Heart left ventricle (tissue), 16 donors: ENCODE measurements at regions not wholly inside any gene's neighbourhood (a gene's known extent, or its start where the extent isn't known, plus 50 kb on each side); places are given as distances from the start of the nearest gene placed in this dataset.

Experiments used
- ATAC-seq, 4 donors: fragments of 200-7000 bp; cut with Tn5 transposase; one replicate each; pipeline ENCODE4 v1.9.1; 2020 to 2022; ENCODE audit warnings: moderate library complexity in 4 of 4, mild to moderate bottlenecking in 3 of 4, moderate number of reproducible peaks in 1 of 4
- DNase-seq, 5 donors: peaks; one replicate each; pipeline ENCODE4 v3.0.0-alpha.2; 2020
- H3K27ac ChIP-seq, 12 donors: fragments of 200-600 bp; sonication (generic) in 4 of 12; one replicate each; pipeline versions ENCODE4 v1.5.0 to v1.8.0; 2016 to 2022; ENCODE audit warnings: mild to moderate bottlenecking in 2 of 12
- H3K27me3 ChIP-seq, 9 donors: fragments of 200-600 bp; sonication (generic) in 2 of 9; one replicate each; pipeline versions ENCODE4 v1.5.1 to v1.8.0; 2016 to 2022; ENCODE audit warnings: mild to moderate bottlenecking in 3 of 9
- H3K36me3 ChIP-seq, 9 donors: fragments of 200-600 bp; sonication (generic) in 2 of 9; one replicate each; pipeline versions ENCODE4 v1.5.0 to v1.8.0; 2018 to 2022; ENCODE audit warnings: mild to moderate bottlenecking in 2 of 9
- H3K4me1 ChIP-seq, 12 donors: fragments of 200-600 bp; sonication (generic) in 4 of 12; one replicate each; pipeline versions ENCODE4 v1.5.0 to v1.8.0; 2016 to 2022; ENCODE audit warnings: mild to moderate bottlenecking in 3 of 12
- H3K4me3 ChIP-seq, 12 donors: fragments of 200-600 bp; sonication (generic) in 4 of 12; one replicate each; pipeline versions ENCODE4 v1.5.0 to v1.8.0; 2017 to 2022; ENCODE audit warnings: mild to moderate bottlenecking in 9 of 12, moderate library complexity in 4 of 12
- H3K9me3 ChIP-seq, 12 donors: fragments of 200-600 bp; sonication (generic) in 4 of 12; one replicate each; pipeline versions ENCODE4 v1.5.0 to v1.8.0; 2016 to 2022; ENCODE audit warnings: mild to moderate bottlenecking in 1 of 12
- CTCF ChIP-seq, 12 donors: fragments of 200-600 bp; sonication (generic) in 4 of 12; IDR thresholded peaks; one replicate each; pipeline versions ENCODE4 v1.5.0 to v1.8.0; 2018 to 2022; ENCODE audit warnings: antibody characterized with exemption in 12 of 12, mild to moderate bottlenecking in 5 of 12
- POLR2A ChIP-seq, 2 donors: fragments of 450-650 bp; IDR thresholded peaks; one replicate each; pipeline ENCODE4 v1.6.1; 2017; ENCODE audit warnings: antibody characterized with exemption in 2 of 2, mild to moderate bottlenecking in 2 of 2, moderate library complexity in 2 of 2
- WGBS, 4 donors: extraction: QIAGEN DNeasy Blood & Tissue Kit in 2 of 4; methylation state at CpG; one replicate each; pipeline versions ENCODE4 v1.1.5 to v1.1.7; 2013 to 2018; 5-methylcytosine and 5-hydroxymethylcytosine counted together
- intact Hi-C, 10 donors: fragments of 100-400 bp; cut with DNase I; formaldehyde crosslinking; loops; one replicate each; pipeline versions ENCODE4 v1.11.1 to v1.14.2; 2022
- donor health status: ischemic (EF 13 %, LVEDD 7.1; RV severe dilation, severe dysfunction).
- donor health status: healthy with polysubstance abuse.
- donor health status: DM: no; HTN: yes; CAD: no.
- donor health status: DM: no; HTN: no; CAD: no.
- donor health status: ischemic (EF 25% LVEDD 6.9; RV normal size, moderate dysfunction).
- donor health status: ischemic (EF 25% LVEDD 5.7; RV mildly dilated, moderate dysfunction).
- donor health status: healthy.
- donor health status: DM: yes; HTN: yes; CAD: no.
- donor health status: ischemic (EF 35%, LVEDD 5.7; RV mildly dilated, moderate dysfunction).
- donor health status: nonischemic (EF 11% LVEDD 7.7; RV severe dilation, severe dysfunction).
- donor health status: DM: yes; HTN: yes; CAD: no.
- donor health status: PGD.
- donor health status: ischemic (EF 29% LVEDD 5.4; RV normal size, mild dysfunction).
- donor health status: nonischemic (EF 23%, LVEDD 6.1; RV moderate dilation, normal function).

- intact Hi-C loops: loop anchor here in 1 of 10 donors (10.0 kb wide), 1 partner anchor 58 kb away; no protein-coding TSS in a partner anchor
- TF ChIP-seq CTCF (IDR thresholded peaks at IDR 0.05) (no peak), POLR2A (IDR thresholded peaks at IDR 0.05) (no peak)
Observed at GRCh38 chr17:27082775-27083154, 211.1 kb upstream of the WSB1 start.

GRCh38 chr17:27083408-27084185, 210.3 kb upstream of the WSB1 start:
- 79 to 85% (median 80%) methylated on average over 18 to 22 of the region's 22 CpGs for WGBS, 4 donors
- Histone ChIP-seq H3K4me3 (no peak overlapping the region), H3K27me3 (peaks cover 0 to 20% (median 0%) of the 10 kb centered on the region in 9 donors), H3K4me1 (no peaks in the 10 kb centered on the region), H3K9me3 (no peaks in the 10 kb centered on the region), H3K36me3 (no peaks in the 10 kb centered on the region), H3K27ac (no peak overlapping the region)
- no peak for TF ChIP-seq POLR2A (IDR thresholded peaks at IDR 0.05)
- TF ChIP-seq CTCF (IDR thresholded peaks at IDR 0.05): no peak
- DNase-seq: no peak
- intact Hi-C loops: loop anchor here in 1 of 10 donors (10.0 kb wide), 1 partner anchor 59 kb away; no protein-coding TSS in a partner anchor
- no peak for ATAC-seq

More at GRCh38 chr17:27082775-27083154, 211.1 kb upstream of the WSB1 start:
- H3K4me3 ChIP-seq: no peak overlapping the region
- no peak overlapping the region for H3K27ac ChIP-seq
- no peaks in the 10 kb centered on the region for H3K9me3 ChIP-seq
- no peaks in the 10 kb centered on the region for H3K36me3 ChIP-seq
- DNase-seq: no peak
- no peak for ATAC-seq
- H3K27me3 ChIP-seq: peaks cover 0 to 25% (median 0%) of the 10 kb centered on the region in 9 donors
- 80 to 91% (median 85%) methylated on average over 4 to 6 of the region's 6 CpGs for WGBS, 4 donors
- no peaks in the 10 kb centered on the region for H3K4me1 ChIP-seq

- TF ChIP-seq CTCF (IDR thresholded peaks at IDR 0.05) (no peak), POLR2A (IDR thresholded peaks at IDR 0.05) (no peak)
- peaks cover 0 to 20% (median 0%) of the 10 kb centered on the region in 9 donors for H3K27me3 ChIP-seq
- H3K9me3 ChIP-seq: no peaks in the 10 kb centered on the region
- H3K36me3 ChIP-seq: no peaks in the 10 kb centered on the region
- 53 to 71% (median 62%) methylated on average over 2 of the region's 2 CpGs for WGBS, 4 donors
- H3K27ac ChIP-seq: no peak overlapping the region
- H3K4me1 ChIP-seq: no peaks in the 10 kb centered on the region
- H3K4me3 ChIP-seq: no peak overlapping the region
- intact Hi-C loops: loop anchor here in 1 of 10 donors (10.0 kb wide), 1 partner anchor 61 kb away; no protein-coding TSS in a partner anchor
- DNase-seq (no peak), ATAC-seq (no peak)
Observed at GRCh38 chr17:27085517-27085916, 208.4 kb upstream of the WSB1 start.

- DNase-seq (no peak), ATAC-seq (no peak)
- Histone ChIP-seq H3K27me3 (peaks cover 0 to 15% (median 0%) of the 10 kb centered on the region in 9 donors), H3K4me1 (no peaks in the 10 kb centered on the region), H3K9me3 (no peaks in the 10 kb centered on the region), H3K4me3 (no peak overlapping the region), H3K27ac (no peak overlapping the region), H3K36me3 (no peaks in the 10 kb centered on the region)
- intact Hi-C loops: loop anchor here in 1 of 10 donors (10.0 kb wide), 1 partner anchor 62 kb away; no protein-coding TSS in a partner anchor
- 55 to 67% (median 63%) methylated on average over 4 of the region's 4 CpGs for WGBS, 4 donors
- TF ChIP-seq POLR2A (IDR thresholded peaks at IDR 0.05): no peak
- TF ChIP-seq CTCF (IDR thresholded peaks at IDR 0.05): no peak
Observed at GRCh38 chr17:27086526-27086925, 207.4 kb upstream of the WSB1 start.
